Neuronal stem cell (in vitro differentiated cells): ENCODE measurements at regions not wholly inside any gene's neighbourhood (a gene's known extent, or its start where the extent isn't known, plus 50 kb on each side); places are given as distances from the start of the nearest gene placed in this dataset.
"Not testable (repeated sequence)": the region's sequence is repeated elsewhere in the genome, so short reads cannot be mapped to it uniquely, and the experiment has no call there.

Experiments
- DNase-seq: peaks from one replicate; pipeline ENCODE4 v3.0.0-alpha.2; 2013; ENCODE audit warnings: low spot score
- H2AFZ ChIP-seq: one replicate; pipeline ENCODE4 v1.6.1; 2013; ENCODE audit warnings: mild to moderate bottlenecking, low read length, inconsistent platforms
- H2AK5ac ChIP-seq: 2 replicates; pipeline ENCODE4 v1.6.1; 2013; ENCODE audit warnings: low read depth, mild to moderate bottlenecking, inconsistent platforms, low read length, moderate library complexity, mixed read lengths
- H2BK120ac ChIP-seq: 2 replicates; pipeline ENCODE4 v1.6.1; 2013; ENCODE audit warnings: low read depth, mild to moderate bottlenecking, inconsistent platforms, low read length, moderate library complexity, mixed read lengths
- H2BK12ac ChIP-seq: one replicate; pipeline ENCODE4 v1.6.1; 2013; ENCODE audit warnings: low read length, inconsistent platforms
- H2BK15ac ChIP-seq: 2 replicates; pipeline ENCODE4 v1.6.1; 2013; ENCODE audit warnings: mild to moderate bottlenecking, low read length, inconsistent platforms, mixed read lengths
- H2BK5ac ChIP-seq: one replicate; pipeline ENCODE4 v1.6.1; 2013; ENCODE audit warnings: inconsistent platforms, mild to moderate bottlenecking, low read length, moderate library complexity
- H3K14ac ChIP-seq: one replicate; pipeline ENCODE4 v1.6.1; 2013; ENCODE audit warnings: low read length, inconsistent platforms
- H3K18ac ChIP-seq: 2 replicates; pipeline ENCODE4 v1.6.1; 2013; ENCODE audit warnings: low read length, inconsistent platforms
- H3K23ac ChIP-seq: 2 replicates; pipeline ENCODE4 v1.6.1; 2013; ENCODE audit warnings: low read depth, mild to moderate bottlenecking, mixed read lengths, low read length, inconsistent platforms; ENCODE audit not compliant: poor library complexity
- H3K27ac ChIP-seq: replicated peaks from 3 replicates; pipeline ENCODE4 v1.5.1; 2013; ENCODE audit warnings: low read length, inconsistent platforms
- H3K27me3 ChIP-seq, 3 experiments: 2 replicates each; pipeline ENCODE4 v1.6.1; 2013; ENCODE audit warnings: low read length in 3 of 3, mild to moderate bottlenecking in 2 of 3, inconsistent platforms in 1 of 3, low read depth in 1 of 3, mixed read lengths in 1 of 3, moderate library complexity in 1 of 3; ENCODE audit not compliant: control insufficient read depth in 3 of 3, insufficient read depth in 3 of 3
- H3K36me3 ChIP-seq, 2 donors: replicated peaks in 1 of 2; 2 replicates each; pipeline ENCODE4 v1.6.1; 2013; ENCODE audit warnings: low read length in 2 of 2; ENCODE audit not compliant: control insufficient read depth in 2 of 2, insufficient read depth in 2 of 2
- H3K4ac ChIP-seq: 2 replicates; pipeline ENCODE4 v1.6.1; 2013; ENCODE audit warnings: inconsistent platforms, mild to moderate bottlenecking, low read length, moderate library complexity
- H3K4me1 ChIP-seq, 2 donors: 1 replicate in 1 of 2; 2 replicates in 1 of 2; pipeline ENCODE4 v1.6.1; 2013; ENCODE audit warnings: low read length in 2 of 2, low read depth in 1 of 2; ENCODE audit not compliant: control insufficient read depth in 2 of 2, insufficient read depth in 1 of 2
- H3K4me2 ChIP-seq: one replicate; pipeline ENCODE4 v1.6.1; 2013; ENCODE audit warnings: mild to moderate bottlenecking, low read length, inconsistent platforms; ENCODE audit not compliant: insufficient read depth, poor library complexity, severe bottlenecking
- H3K4me3 ChIP-seq, 2 donors: 2 replicates each; pipeline ENCODE4 v1.5.1; 2013; ENCODE audit warnings: low read length in 2 of 2, mild to moderate bottlenecking in 2 of 2, inconsistent platforms in 1 of 2, moderate library complexity in 1 of 2
- H3K79me1 ChIP-seq: one replicate; pipeline ENCODE4 v1.6.1; 2013; ENCODE audit warnings: low read depth, mild to moderate bottlenecking, inconsistent platforms, low read length, moderate library complexity
- H3K9ac ChIP-seq: one replicate; pipeline ENCODE4 v1.6.1; 2013; ENCODE audit warnings: mild to moderate bottlenecking, low read depth, low read length, inconsistent platforms; ENCODE audit not compliant: poor library complexity
- H3K9me3 ChIP-seq, 2 donors: replicated peaks in 1 of 2; 2 replicates each; pipeline versions ENCODE3 to v1.6.1; 2013; ENCODE audit warnings: low read length in 2 of 2, mild to moderate bottlenecking in 2 of 2, inconsistent platforms in 1 of 2, low read depth in 1 of 2, mixed read lengths in 1 of 2, moderate library complexity in 1 of 2; ENCODE audit not compliant: control insufficient read depth in 2 of 2, insufficient read depth in 1 of 2
- H4K8ac ChIP-seq: one replicate; pipeline ENCODE4 v1.6.1; 2013; ENCODE audit warnings: low read depth, mild to moderate bottlenecking, inconsistent platforms, low read length, moderate library complexity
- H4K91ac ChIP-seq: one replicate; pipeline ENCODE4 v1.6.1; 2013; ENCODE audit warnings: low read length, low read depth, mild to moderate bottlenecking, inconsistent platforms; ENCODE audit not compliant: poor library complexity
- WGBS, 2 donors: extraction: QIAGEN DNeasy Blood & Tissue Kit; methylation state at CpG; one replicate each; pipeline ENCODE4 v1.1.7; 2013; ENCODE audit warnings: missing lambda C conversion rate in 2 of 2, mixed read lengths in 1 of 2; ENCODE audit not compliant: insufficient read length in 2 of 2, insufficient replicate concordance in 1 of 2; ENCODE audit errors: extremely low coverage in 2 of 2; 5-methylcytosine and 5-hydroxymethylcytosine counted together

DNA sequence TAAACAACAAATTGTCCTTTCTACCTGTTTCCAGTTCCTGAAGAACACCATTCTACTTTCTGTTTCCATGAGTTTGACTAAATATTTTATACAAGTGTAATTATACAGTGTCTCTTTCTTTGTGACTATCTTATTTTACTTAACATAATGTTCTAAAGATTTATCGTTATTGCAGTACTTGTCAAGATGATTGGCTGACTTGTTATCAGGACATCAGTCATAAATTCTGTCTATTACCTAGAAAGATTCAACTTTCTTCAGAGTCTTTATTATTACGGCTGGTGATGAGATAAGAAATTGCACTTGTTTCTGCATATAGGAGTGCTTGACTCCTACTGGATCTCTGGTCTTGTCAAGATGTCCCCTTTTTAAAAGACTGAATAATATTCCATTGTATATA is 93.9 kb upstream of the ZNF92 start:
- peaks cover 2% of the 10 kb centered on the region for H3K79me1 ChIP-seq
- no peak overlapping the region for H3K4me2 ChIP-seq
- no peaks in the 10 kb centered on the region for H3K4me1 ChIP-seq
- no peak overlapping the region for H3K14ac ChIP-seq
- no peak overlapping the region for H2BK120ac ChIP-seq
- WGBS, 2 donors, result no CpG with 5 or more reads among the region's 2 CpGs
- H3K9ac ChIP-seq, result no peak overlapping the region
- no peak for DNase-seq
- H2AFZ ChIP-seq, result no peak overlapping the region
- H2BK15ac ChIP-seq, result no peak overlapping the region
- no peak overlapping the region for H4K91ac ChIP-seq
- H3K9me3 ChIP-seq, result peaks cover 2 to 9% of the 10 kb centered on the region in 2 donors
- no peak overlapping the region for H3K23ac ChIP-seq
- no peaks in the 10 kb centered on the region for H3K27me3 ChIP-seq
- no peak overlapping the region for H2AK5ac ChIP-seq
- no peak overlapping the region for H2BK12ac ChIP-seq
- no peak overlapping the region for H3K27ac ChIP-seq
- no peak overlapping the region for H4K8ac ChIP-seq
- no peaks in the 10 kb centered on the region for H3K36me3 ChIP-seq
- no peak overlapping the region for H3K4me3 ChIP-seq
- H2BK5ac ChIP-seq, result no peak overlapping the region
- H3K18ac ChIP-seq, result no peak overlapping the region
- H3K4ac ChIP-seq, result no peak overlapping the region

DNA sequence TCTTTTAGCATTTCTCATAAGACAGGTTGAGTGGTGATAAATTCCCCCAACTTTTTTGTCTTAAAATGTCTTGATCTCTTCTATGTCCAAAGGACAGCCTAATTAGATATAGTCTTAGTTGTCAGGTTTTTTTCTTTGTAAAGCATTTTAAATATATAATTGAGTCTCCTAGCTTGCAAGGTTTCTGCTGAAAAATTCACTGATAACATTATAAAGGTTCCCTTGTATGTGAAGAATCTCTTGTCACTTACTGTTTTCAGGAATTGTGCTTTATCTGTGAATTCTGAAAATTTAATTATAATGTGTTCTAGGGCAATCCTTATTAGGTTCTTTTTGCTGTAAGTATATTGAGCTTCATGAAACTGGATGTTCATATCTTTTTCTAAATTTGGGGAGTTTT is 96.8 kb upstream of the ZNF92 start:
- no peak overlapping the region for H2BK120ac ChIP-seq
- H4K91ac ChIP-seq, result no peak overlapping the region
- no peak overlapping the region for H3K4me2 ChIP-seq
- no peak overlapping the region for H2BK5ac ChIP-seq
- H3K9ac ChIP-seq, result no peak overlapping the region
- H3K4ac ChIP-seq, result no peak overlapping the region
- no peak overlapping the region for H4K8ac ChIP-seq
- H3K27me3 ChIP-seq, result no peaks in the 10 kb centered on the region
- no peak for DNase-seq
- peaks cover 2 to 11% of the 10 kb centered on the region in 2 donors for H3K9me3 ChIP-seq
- H3K36me3 ChIP-seq, result no peaks in the 10 kb centered on the region
- H3K18ac ChIP-seq, result no peak overlapping the region
- no peak overlapping the region for H2AK5ac ChIP-seq
- no peak overlapping the region for H3K27ac ChIP-seq
- H2AFZ ChIP-seq, result no peak overlapping the region
- H3K4me1 ChIP-seq, result no peaks in the 10 kb centered on the region
- H3K23ac ChIP-seq, result no peak overlapping the region
- no peak overlapping the region for H2BK15ac ChIP-seq
- no peak overlapping the region for H3K14ac ChIP-seq
- no peak overlapping the region for H3K4me3 ChIP-seq
- no peak overlapping the region for H2BK12ac ChIP-seq
- H3K79me1 ChIP-seq, result peaks cover 4% of the 10 kb centered on the region

DNA sequence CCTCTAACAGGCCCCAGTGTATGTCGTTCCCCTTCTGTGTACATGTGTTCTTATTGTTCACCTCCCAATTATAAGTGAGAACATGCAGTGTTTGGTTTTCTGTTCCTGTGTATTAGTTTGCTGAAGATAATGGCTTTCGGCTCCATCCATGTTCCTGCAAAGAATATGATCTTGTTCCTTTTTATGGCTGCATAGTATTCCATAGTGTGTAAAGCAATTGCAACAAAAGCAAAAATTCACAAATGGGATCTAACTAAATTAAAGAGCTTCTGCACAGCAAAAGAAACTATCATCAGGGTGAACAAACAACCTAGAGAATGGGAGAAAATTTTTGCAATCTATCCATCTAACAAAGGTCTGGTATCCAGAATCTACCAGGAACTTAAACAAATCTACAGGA is 102.2 kb upstream of the ZNF92 start:
- H3K23ac ChIP-seq, H4K8ac ChIP-seq, H2BK5ac ChIP-seq, H3K4me1 ChIP-seq, H2AFZ ChIP-seq, H3K9me3 ChIP-seq, H3K27me3 ChIP-seq, H4K91ac ChIP-seq, H3K4me3 ChIP-seq, H3K4ac ChIP-seq, DNase-seq, H2BK120ac ChIP-seq, H2BK15ac ChIP-seq, H3K79me1 ChIP-seq, H3K27ac ChIP-seq, H3K4me2 ChIP-seq, H3K9ac ChIP-seq, H2AK5ac ChIP-seq, H3K14ac ChIP-seq, H2BK12ac ChIP-seq, H3K36me3 ChIP-seq, H3K18ac ChIP-seq: not testable (repeated sequence)
- no CpG with 5 or more reads among the region's 2 CpGs for WGBS, 2 donors

- Histone ChIP-seq H3K18ac (peak overlapping the region; percentile 96), H3K27ac (peak overlapping the region; percentile 73), H3K27me3 (peaks cover 0 to 11% (median 3%) of the 10 kb centered on the region in 3 experiments), H2BK12ac (no peak overlapping the region), H3K4me3 (peak overlapping the region; percentile 74 to 90), H4K8ac (no peak overlapping the region), H4K91ac (no peak overlapping the region), H3K4me1 (peaks cover 1 to 4% of the 10 kb centered on the region in 2 donors), H3K14ac (peak overlapping the region; percentile 14), H2AFZ (peak overlapping the region; percentile 93), H3K4me2 (peak overlapping the region; percentile 68), H3K36me3 (no peaks in the 10 kb centered on the region), H2BK120ac (peak overlapping the region; percentile 62), H3K79me1 (peaks cover 3% of the 10 kb centered on the region), H3K4ac (no peak overlapping the region), H2BK15ac (no peak overlapping the region), H3K9me3 (peaks cover 0 to 9% of the 10 kb centered on the region in 2 donors), H2BK5ac (peak overlapping the region; percentile 98), H2AK5ac (no peak overlapping the region), H3K9ac (peak overlapping the region; percentile 92), H3K23ac (no peak overlapping the region)
- no CpG with 5 or more reads among the region's 37 CpGs for WGBS, 2 donors
- DNase-seq, result peak; percentile 94
Observed at GRCh38 chr7:65269150-65269856, 104.4 kb upstream of the ZNF92 start.
